ENCODE measurements at regions not wholly inside any gene's neighbourhood (a gene's known extent, or its start where the extent isn't known, plus 50 kb on each side); places are given as distances from the start of the nearest gene placed in this dataset.

- Histone ChIP-seq H3K27ac (replicated peaks) (no peak overlapping the region), H3K27me3 (ENCODE audit: insufficient read depth, poor library complexity, severe bottlenecking) (no peaks in the 10 kb centered on the region), H3K4me3 (replicated peaks; ENCODE audit: insufficient read depth, low read length) (no peak overlapping the region)
- DNase-seq (ENCODE audit: low read depth in 1 of 2, low spot score in 1 of 2): no peak
- TF ChIP-seq POLR2AphosphoS5 (IDR thresholded peaks at IDR 0.05; ENCODE audit: low read depth) (no peak), GABPA (IDR thresholded peaks at IDR 0.05; ENCODE audit: low read depth) (no peak), CTCF (IDR thresholded peaks at IDR 0.05; ENCODE audit: insufficient read depth, low read length) (no peak), SPI1 (IDR thresholded peaks at IDR 0.05; ENCODE audit: borderline replicate concordance, low read depth) (no peak), REST (IDR thresholded peaks at IDR 0.05; ENCODE audit: insufficient replicate concordance, low read depth) (no peak)
These were observed 238.2 kb upstream of the FAM3C start for GRCh38 chr7:121634356-121634755.

DNA sequence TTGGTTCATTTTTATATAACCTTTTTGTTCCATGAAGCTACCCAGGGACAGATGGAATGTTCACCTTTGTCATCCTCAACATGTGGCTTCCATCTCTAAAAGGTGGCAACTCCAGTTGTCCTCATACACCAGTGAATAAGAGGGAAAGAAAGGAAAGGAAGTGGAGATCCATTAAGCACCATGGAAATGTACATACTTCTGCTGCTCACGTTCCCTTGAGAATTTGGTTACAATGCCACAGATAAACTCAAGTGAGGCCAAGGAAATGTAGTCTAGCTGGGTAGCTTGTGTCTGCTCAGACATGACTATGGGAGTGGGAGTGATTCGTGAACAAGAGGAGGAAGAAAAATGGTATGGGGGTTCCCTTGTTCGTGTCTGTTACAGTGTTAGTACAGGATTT, 237.1 kb upstream of the FAM3C start:
- H3K4me3 ChIP-seq (replicated peaks; ENCODE audit: insufficient read depth, low read length): no peak overlapping the region
- TF ChIP-seq REST (IDR thresholded peaks at IDR 0.05; ENCODE audit: insufficient replicate concordance, low read depth) (no peak), SPI1 (IDR thresholded peaks at IDR 0.05; ENCODE audit: borderline replicate concordance, low read depth) (no peak), POLR2AphosphoS5 (IDR thresholded peaks at IDR 0.05; ENCODE audit: low read depth) (no peak), GABPA (IDR thresholded peaks at IDR 0.05; ENCODE audit: low read depth) (no peak), CTCF (IDR thresholded peaks at IDR 0.05; ENCODE audit: insufficient read depth, low read length) (no peak)
- H3K27me3 ChIP-seq (ENCODE audit: insufficient read depth, poor library complexity, severe bottlenecking): no peaks in the 10 kb centered on the region
- DNase-seq (ENCODE audit: low read depth in 1 of 2, low spot score in 1 of 2): no peak
- H3K27ac ChIP-seq (replicated peaks): no peak overlapping the region

- no peaks in the 10 kb centered on the region for H3K27me3 ChIP-seq (ENCODE audit: insufficient read depth, poor library complexity, severe bottlenecking)
- no peak overlapping the region for H3K27ac ChIP-seq (replicated peaks)
- DNase-seq (ENCODE audit: low read depth in 1 of 2, low spot score in 1 of 2): no peak
- TF ChIP-seq GABPA (IDR thresholded peaks at IDR 0.05; ENCODE audit: low read depth): no peak
- no peak for TF ChIP-seq REST (IDR thresholded peaks at IDR 0.05; ENCODE audit: insufficient replicate concordance, low read depth)
- TF ChIP-seq CTCF (IDR thresholded peaks at IDR 0.05; ENCODE audit: insufficient read depth, low read length): no peak
- no peak for TF ChIP-seq SPI1 (IDR thresholded peaks at IDR 0.05; ENCODE audit: borderline replicate concordance, low read depth)
- no peak for TF ChIP-seq POLR2AphosphoS5 (IDR thresholded peaks at IDR 0.05; ENCODE audit: low read depth)
- H3K4me3 ChIP-seq (replicated peaks; ENCODE audit: insufficient read depth, low read length): no peak overlapping the region
These were observed 228.8 kb upstream of the FAM3C start for GRCh38 chr7:121624958-121625357.
